ENCODE measurements at regions not wholly inside any gene's neighbourhood (a gene's known extent, or its start where the extent isn't known, plus 50 kb on each side); places are given as distances from the start of the nearest gene placed in this dataset.

DNA sequence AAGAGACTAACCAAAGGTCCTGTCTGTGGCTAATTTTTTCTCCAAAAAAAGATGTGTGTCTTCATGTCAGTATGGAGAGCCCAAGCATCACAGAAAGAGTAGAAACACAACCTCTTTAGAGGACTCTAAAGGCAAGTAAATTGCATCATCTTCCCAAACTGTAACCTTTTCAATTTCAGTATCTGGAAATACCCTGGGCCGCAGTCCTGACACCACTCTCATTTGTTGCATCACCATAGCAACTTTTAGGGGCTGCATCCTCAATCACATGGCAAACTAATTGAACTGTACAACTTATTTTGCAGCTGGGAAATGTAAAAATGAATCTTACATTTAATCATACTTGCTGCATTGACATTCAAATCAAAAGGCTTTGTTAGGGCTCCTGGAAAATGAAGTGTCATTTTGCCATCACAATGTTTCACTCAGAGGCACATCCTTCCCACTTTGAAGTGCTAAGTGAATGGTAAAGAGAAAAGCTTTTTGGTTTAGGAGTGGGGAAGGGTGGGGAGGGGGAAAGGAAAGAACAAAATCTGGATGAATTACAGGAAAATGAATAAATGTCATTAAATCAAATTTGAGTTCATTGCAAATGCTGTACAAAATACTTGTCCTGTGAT, 60.6 kb upstream of the GRIA1 start:
- H3K4me3 ChIP-seq = no peak overlapping the region
- intact Hi-C loops (cut with DNase I) = no loop called here
- TF ChIP-seq, protein P1, sequence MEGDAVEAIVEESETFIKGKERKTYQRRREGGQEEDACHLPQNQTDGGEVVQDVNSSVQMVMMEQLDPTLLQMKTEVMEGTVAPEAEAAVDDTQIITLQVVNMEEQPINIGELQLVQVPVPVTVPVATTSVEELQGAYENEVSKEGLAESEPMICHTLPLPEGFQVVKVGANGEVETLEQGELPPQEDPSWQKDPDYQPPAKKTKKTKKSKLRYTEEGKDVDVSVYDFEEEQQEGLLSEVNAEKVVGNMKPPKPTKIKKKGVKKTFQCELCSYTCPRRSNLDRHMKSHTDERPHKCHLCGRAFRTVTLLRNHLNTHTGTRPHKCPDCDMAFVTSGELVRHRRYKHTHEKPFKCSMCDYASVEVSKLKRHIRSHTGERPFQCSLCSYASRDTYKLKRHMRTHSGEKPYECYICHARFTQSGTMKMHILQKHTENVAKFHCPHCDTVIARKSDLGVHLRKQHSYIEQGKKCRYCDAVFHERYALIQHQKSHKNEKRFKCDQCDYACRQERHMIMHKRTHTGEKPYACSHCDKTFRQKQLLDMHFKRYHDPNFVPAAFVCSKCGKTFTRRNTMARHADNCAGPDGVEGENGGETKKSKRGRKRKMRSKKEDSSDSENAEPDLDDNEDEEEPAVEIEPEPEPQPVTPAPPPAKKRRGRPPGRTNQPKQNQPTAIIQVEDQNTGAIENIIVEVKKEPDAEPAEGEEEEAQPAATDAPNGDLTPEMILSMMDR (IDR thresholded peaks at IDR 0.05) = no peak
- TF ChIP-seq POLR2A (IDR thresholded peaks at IDR 0.05) (no peak), POLR2AphosphoS5 (IDR thresholded peaks at IDR 0.05) (no peak), EP300 (IDR thresholded peaks at IDR 0.05) (no peak)
- 81 to 91% methylated on average over 1 of the region's 1 CpG for WGBS, 2 donors
- H3K27ac ChIP-seq = no peak overlapping the region
- no peaks in the 10 kb centered on the region for H3K4me1 ChIP-seq
- no peak for DNase-seq
- no peaks in the 10 kb centered on the region for H3K27me3 ChIP-seq
- H3K9me3 ChIP-seq = no peaks in the 10 kb centered on the region
- no peaks in the 10 kb centered on the region for H3K36me3 ChIP-seq

DNA sequence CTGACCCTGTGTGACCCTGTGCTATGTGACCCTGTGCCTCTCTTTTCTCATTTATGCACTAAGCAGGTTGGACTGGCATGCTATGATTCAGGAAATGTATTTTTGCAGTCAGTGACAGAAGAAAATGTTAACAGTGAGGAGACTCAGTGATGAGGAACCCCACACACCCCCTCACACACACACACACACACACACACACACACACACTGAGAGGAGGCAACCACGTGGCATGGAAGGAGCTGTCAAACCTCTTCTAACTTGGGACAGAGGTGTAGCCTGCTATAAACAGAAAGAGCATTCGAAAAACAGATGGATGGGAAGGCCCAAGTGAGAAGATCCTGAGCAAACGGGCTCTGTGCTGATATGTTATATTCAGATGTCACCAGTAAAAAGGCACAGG, 57.9 kb upstream of the GRIA1 start:
- intact Hi-C loops (cut with DNase I) = no loop called here
- WGBS, 2 donors = 49 to 55% methylated on average over 3 of the region's 3 CpGs

GRCh38 chr5:153437251-153437650, 53.2 kb upstream of the GRIA1 start:
- DNase-seq = no peak
- Histone ChIP-seq H3K9me3 (peaks cover 0 to 4% (median 0%) of the 10 kb centered on the region in 4 donors), H3K27me3 (no peaks in the 10 kb centered on the region), H3K36me3 (no peaks in the 10 kb centered on the region), H3K27ac (no peak overlapping the region), H3K4me1 (no peaks in the 10 kb centered on the region), H3K4me3 (no peak overlapping the region)
- intact Hi-C loops (cut with DNase I) = no loop called here
- no peak for TF ChIP-seq POLR2A (IDR thresholded peaks at IDR 0.05)
- TF ChIP-seq EP300 (IDR thresholded peaks at IDR 0.05) = no peak
- TF ChIP-seq, protein P1 (IDR thresholded peaks at IDR 0.05) = no peak
- no peak for TF ChIP-seq POLR2AphosphoS5 (IDR thresholded peaks at IDR 0.05)

More for the DNA sequence above, 57.9 kb upstream of the GRIA1 start:
- H3K27ac ChIP-seq = no peak overlapping the region
- no peak for DNase-seq
- H3K9me3 ChIP-seq = peaks cover 0 to 4% (median 0%) of the 10 kb centered on the region in 4 donors
- H3K4me1 ChIP-seq = no peaks in the 10 kb centered on the region
- H3K27me3 ChIP-seq = no peaks in the 10 kb centered on the region
- H3K36me3 ChIP-seq = no peaks in the 10 kb centered on the region
- no peak overlapping the region for H3K4me3 ChIP-seq
- TF ChIP-seq POLR2AphosphoS5 (IDR thresholded peaks at IDR 0.05) (no peak), POLR2A (IDR thresholded peaks at IDR 0.05) (no peak)
- TF ChIP-seq, protein P1 (IDR thresholded peaks at IDR 0.05) = no peak

- no peaks in the 10 kb centered on the region for H3K27me3 ChIP-seq
- TF ChIP-seq POLR2AphosphoS5 (IDR thresholded peaks at IDR 0.05) = no peak
- TF ChIP-seq EP300 (IDR thresholded peaks at IDR 0.05) = no peak
- no peak for TF ChIP-seq POLR2A (IDR thresholded peaks at IDR 0.05)
- TF ChIP-seq, protein P1 (IDR thresholded peaks at IDR 0.05) = no peak
- H3K36me3 ChIP-seq = no peaks in the 10 kb centered on the region
- DNase-seq = no peak
- H3K27ac ChIP-seq = no peak overlapping the region
- H3K4me3 ChIP-seq = no peak overlapping the region
- intact Hi-C loops (cut with DNase I) = no loop called here
- H3K9me3 ChIP-seq = peaks cover 0 to 4% (median 0%) of the 10 kb centered on the region in 4 donors
- H3K4me1 ChIP-seq = no peaks in the 10 kb centered on the region
Observed at GRCh38 chr5:153439130-153439529, 51.3 kb upstream of the GRIA1 start.

Small RNA genes in the stretch of these regions (small RNA-seq; reads per million reads assigned to genes)
- gene AC008571.1 = 0 reads per million in 3 donors

Measured in sigmoid colon (tissue), 6 donors.